ENCODE measurements at regions not wholly inside any gene's neighbourhood (a gene's known extent, or its start where the extent isn't known, plus 50 kb on each side); places are given as distances from the start of the nearest gene placed in this dataset.
"Not testable (repeated sequence)": the region's sequence is repeated elsewhere in the genome, so short reads cannot be mapped to it uniquely, and the experiment has no call there.

GRCh38 chr7:145718129-145718528, 398.5 kb upstream of the CNTNAP2 start:
- intact Hi-C loops (cut with DNase I) = no loop called here
- DNase-seq (no peak), ATAC-seq (no peak)
- no peak overlapping the region for H3K4me3 ChIP-seq
- no peak for TF ChIP-seq CTCF (IDR thresholded peaks at IDR 0.05)
- peaks cover 0 to 4% (median 0%) of the 10 kb centered on the region in 7 donors for H3K27me3 ChIP-seq
- 36 to 38% methylated on average over 2 of the region's 2 CpGs for WGBS, 2 donors
- no peaks in the 10 kb centered on the region for H3K36me3 ChIP-seq
- H3K27ac ChIP-seq = no peak overlapping the region
- peaks cover 0 to 6% (median 0%) of the 10 kb centered on the region in 11 donors for H3K9me3 ChIP-seq
- no peaks in the 10 kb centered on the region for H3K4me1 ChIP-seq

- Histone ChIP-seq H3K27me3 (no peaks in the 10 kb centered on the region), H3K4me1 (no peaks in the 10 kb centered on the region), H3K9me3 (no peaks in the 10 kb centered on the region), H3K27ac (no peak overlapping the region), H3K36me3 (no peaks in the 10 kb centered on the region), H3K4me3 (no peak overlapping the region)
- WGBS, 2 donors = 64 to 68% methylated on average over 3 of the region's 3 CpGs
- intact Hi-C loops (cut with DNase I) = no loop called here
- TF ChIP-seq CTCF (IDR thresholded peaks at IDR 0.05) = no peak
- DNase-seq = no peak
- ATAC-seq = no peak
These were observed 416.1 kb upstream of the CNTNAP2 start for GRCh38 chr7:145700488-145700887.

GRCh38 chr7:145698526-145699262, 417.9 kb upstream of the CNTNAP2 start:
- no peak for DNase-seq
- Histone ChIP-seq H3K27me3 (no peaks in the 10 kb centered on the region), H3K9me3 (no peaks in the 10 kb centered on the region), H3K27ac (no peak overlapping the region), H3K4me1 (no peaks in the 10 kb centered on the region), H3K36me3 (no peaks in the 10 kb centered on the region), H3K4me3 (no peak overlapping the region)
- intact Hi-C loops (cut with DNase I) = no loop called here
- WGBS, 2 donors = 68 to 84% methylated on average over 6 of the region's 6 CpGs
- ATAC-seq = peak in 1 of 8 donors; percentile 42
- no peak for TF ChIP-seq CTCF (IDR thresholded peaks at IDR 0.05)

- WGBS, 2 donors = 95 to 96% methylated on average over 41 to 47 of the region's 49 CpGs
- intact Hi-C loops (cut with DNase I); H3K36me3 ChIP-seq; H3K4me3 ChIP-seq; DNase-seq; ATAC-seq; H3K9me3 ChIP-seq; H3K27me3 ChIP-seq; H3K4me1 ChIP-seq; H3K27ac ChIP-seq: not testable (repeated sequence)
These were observed 419.0 kb upstream of the CNTNAP2 start for GRCh38 chr7:145697412-145698107.

- ATAC-seq = no peak
- Histone ChIP-seq H3K36me3 (no peaks in the 10 kb centered on the region), H3K4me3 (no peak overlapping the region), H3K9me3 (peaks cover 0 to 8% (median 0%) of the 10 kb centered on the region in 11 donors), H3K27ac (no peak overlapping the region), H3K27me3 (no peaks in the 10 kb centered on the region), H3K4me1 (no peaks in the 10 kb centered on the region)
- TF ChIP-seq CTCF (IDR thresholded peaks at IDR 0.05) = no peak
- no peak for DNase-seq
- intact Hi-C loops (cut with DNase I) = no loop called here
These were observed 420.5 kb upstream of the CNTNAP2 start for GRCh38 chr7:145696071-145696470.

All from heart right ventricle (tissue), 16 donors.